ENCODE measurements at regions not wholly inside any gene's neighbourhood (a gene's known extent, or its start where the extent isn't known, plus 50 kb on each side); places are given as distances from the start of the nearest gene placed in this dataset.
"Not testable (repeated sequence)": the region's sequence is repeated elsewhere in the genome, so short reads cannot be mapped to it uniquely, and the experiment has no call there.

- H3K9me3 ChIP-seq (ENCODE audit: insufficient read depth, low read depth, low read length), result no peaks in the 10 kb centered on the region
- H3K27ac ChIP-seq (ENCODE audit: low read depth, low read length), result no peak overlapping the region
- H3K9ac ChIP-seq (ENCODE audit: low read depth, low read length), result no peak overlapping the region
- WGBS, result 94% methylated on average over 4 of the region's 4 CpGs
- no peak overlapping the region for H3K4me3 ChIP-seq (ENCODE audit: low read length)
- peaks cover 14% of the 10 kb centered on the region; the same call in 1 of the 2 replicates for H3K4me1 ChIP-seq (ENCODE audit: insufficient read depth, low read length)
- no peaks in the 10 kb centered on the region for H3K36me3 ChIP-seq (ENCODE audit: insufficient read depth, low read length)
- no peaks in the 10 kb centered on the region for H3K27me3 ChIP-seq (ENCODE audit: insufficient read depth, low read length)
These were observed 164.1 kb downstream of the DEFB131A start for GRCh38 chr4:9608300-9608699.

GRCh38 chr4:9610321-9610720 is 166.1 kb downstream of the DEFB131A start:
- not testable (repeated sequence) for H3K4me3 ChIP-seq (ENCODE audit: low read length); H3K27ac ChIP-seq (ENCODE audit: low read depth, low read length); H3K27me3 ChIP-seq (ENCODE audit: insufficient read depth, low read length); H3K9me3 ChIP-seq (ENCODE audit: insufficient read depth, low read depth, low read length); H3K36me3 ChIP-seq (ENCODE audit: insufficient read depth, low read length); H3K9ac ChIP-seq (ENCODE audit: low read depth, low read length); H3K4me1 ChIP-seq (ENCODE audit: insufficient read depth, low read length)
- WGBS, result 96% methylated on average over 1 of the region's 2 CpGs

GRCh38 chr4:9611101-9611500 is 166.9 kb downstream of the DEFB131A start:
- WGBS, result 47% methylated on average over 3 of the region's 3 CpGs
- Histone ChIP-seq H3K27ac (ENCODE audit: low read depth, low read length) (no peak overlapping the region), H3K4me1 (ENCODE audit: insufficient read depth, low read length) (no peaks in the 10 kb centered on the region), H3K27me3 (ENCODE audit: insufficient read depth, low read length) (no peaks in the 10 kb centered on the region), H3K4me3 (ENCODE audit: low read length) (no peak overlapping the region), H3K9me3 (ENCODE audit: insufficient read depth, low read depth, low read length) (no peaks in the 10 kb centered on the region), H3K9ac (ENCODE audit: low read depth, low read length) (no peak overlapping the region), H3K36me3 (ENCODE audit: insufficient read depth, low read length) (no peaks in the 10 kb centered on the region)

DNA sequence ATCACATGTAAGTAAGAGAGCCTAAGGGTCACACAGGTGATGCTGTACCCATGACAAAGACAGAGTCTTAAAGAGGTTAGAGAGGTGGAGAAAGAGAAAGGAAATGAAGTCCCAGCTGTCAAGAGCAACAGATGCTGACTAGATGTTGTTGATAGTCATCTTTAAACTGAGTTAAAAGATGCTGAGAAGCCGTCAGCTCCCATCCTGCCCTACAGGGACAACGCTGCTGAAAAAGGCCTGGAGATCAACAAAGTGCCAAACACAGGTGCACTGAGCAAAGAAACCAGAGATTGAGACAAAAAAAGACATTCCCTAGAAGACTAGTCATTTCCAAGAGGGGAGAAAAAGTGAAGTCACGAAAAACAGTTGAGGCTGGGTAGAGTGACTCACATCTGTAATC is 145.0 kb upstream of the DRD5 start:
- not testable (repeated sequence) for H3K9me3 ChIP-seq (ENCODE audit: insufficient read depth, low read depth, low read length); H3K4me1 ChIP-seq (ENCODE audit: insufficient read depth, low read length); H3K27me3 ChIP-seq (ENCODE audit: insufficient read depth, low read length); H3K36me3 ChIP-seq (ENCODE audit: insufficient read depth, low read length); H3K27ac ChIP-seq (ENCODE audit: low read depth, low read length); H3K4me3 ChIP-seq (ENCODE audit: low read length); H3K9ac ChIP-seq (ENCODE audit: low read depth, low read length)
- 96% methylated on average over 3 of the region's 3 CpGs for WGBS

GRCh38 chr4:9659678-9660077 is 121.8 kb upstream of the DRD5 start:
- not testable (repeated sequence) for H3K4me1 ChIP-seq (ENCODE audit: insufficient read depth, low read length); H3K9me3 ChIP-seq (ENCODE audit: insufficient read depth, low read depth, low read length); H3K36me3 ChIP-seq (ENCODE audit: insufficient read depth, low read length); H3K4me3 ChIP-seq (ENCODE audit: low read length); H3K27me3 ChIP-seq (ENCODE audit: insufficient read depth, low read length); H3K9ac ChIP-seq (ENCODE audit: low read depth, low read length); H3K27ac ChIP-seq (ENCODE audit: low read depth, low read length)
- 35% methylated on average over 11 of the region's 14 CpGs for WGBS

- H3K9me3 ChIP-seq (ENCODE audit: insufficient read depth, low read depth, low read length); H3K4me1 ChIP-seq (ENCODE audit: insufficient read depth, low read length); H3K27me3 ChIP-seq (ENCODE audit: insufficient read depth, low read length); H3K27ac ChIP-seq (ENCODE audit: low read depth, low read length); H3K9ac ChIP-seq (ENCODE audit: low read depth, low read length); H3K4me3 ChIP-seq (ENCODE audit: low read length); H3K36me3 ChIP-seq (ENCODE audit: insufficient read depth, low read length): not testable (repeated sequence)
- WGBS, result 95% methylated on average over 4 of the region's 4 CpGs
These were observed 120.5 kb upstream of the DRD5 start for GRCh38 chr4:9660955-9661354.

- H3K27me3 ChIP-seq (ENCODE audit: insufficient read depth, low read length); H3K4me3 ChIP-seq (ENCODE audit: low read length); H3K4me1 ChIP-seq (ENCODE audit: insufficient read depth, low read length); H3K9me3 ChIP-seq (ENCODE audit: insufficient read depth, low read depth, low read length); H3K9ac ChIP-seq (ENCODE audit: low read depth, low read length); H3K27ac ChIP-seq (ENCODE audit: low read depth, low read length); H3K36me3 ChIP-seq (ENCODE audit: insufficient read depth, low read length): not testable (repeated sequence)
- WGBS, result 94% methylated on average over 10 of the region's 11 CpGs
These were observed 110.7 kb upstream of the DRD5 start for GRCh38 chr4:9670725-9671124.

- not testable (repeated sequence) for H3K4me3 ChIP-seq (ENCODE audit: low read length); H3K9me3 ChIP-seq (ENCODE audit: insufficient read depth, low read depth, low read length); H3K27ac ChIP-seq (ENCODE audit: low read depth, low read length); H3K27me3 ChIP-seq (ENCODE audit: insufficient read depth, low read length); H3K4me1 ChIP-seq (ENCODE audit: insufficient read depth, low read length); H3K36me3 ChIP-seq (ENCODE audit: insufficient read depth, low read length); H3K9ac ChIP-seq (ENCODE audit: low read depth, low read length)
- whole genome bisulfite sequencing, result 94% methylated on average over 6 of the region's 10 CpGs
These were observed 104.1 kb upstream of the DRD5 start for GRCh38 chr4:9677357-9677756.

GRCh38 chr4:9679704-9680478 is 101.5 kb upstream of the DRD5 start:
- Histone ChIP-seq H3K27me3 (ENCODE audit: insufficient read depth, low read length) (no peaks in the 10 kb centered on the region), H3K36me3 (ENCODE audit: insufficient read depth, low read length) (no peaks in the 10 kb centered on the region), H3K4me1 (ENCODE audit: insufficient read depth, low read length) (no peaks in the 10 kb centered on the region), H3K9me3 (ENCODE audit: insufficient read depth, low read depth, low read length) (no peaks in the 10 kb centered on the region), H3K4me3 (ENCODE audit: low read length) (no peak overlapping the region), H3K9ac (ENCODE audit: low read depth, low read length) (no peak overlapping the region), H3K27ac (ENCODE audit: low read depth, low read length) (no peak overlapping the region)
- 97% methylated on average over 30 of the region's 30 CpGs for WGBS

GRCh38 chr4:9683174-9683573 is 98.3 kb upstream of the DRD5 start:
- WGBS, result 94% methylated on average over 5 of the region's 5 CpGs
- not testable (repeated sequence) for H3K4me3 ChIP-seq (ENCODE audit: low read length); H3K9me3 ChIP-seq (ENCODE audit: insufficient read depth, low read depth, low read length); H3K27ac ChIP-seq (ENCODE audit: low read depth, low read length); H3K36me3 ChIP-seq (ENCODE audit: insufficient read depth, low read length); H3K4me1 ChIP-seq (ENCODE audit: insufficient read depth, low read length); H3K9ac ChIP-seq (ENCODE audit: low read depth, low read length); H3K27me3 ChIP-seq (ENCODE audit: insufficient read depth, low read length)

DNA sequence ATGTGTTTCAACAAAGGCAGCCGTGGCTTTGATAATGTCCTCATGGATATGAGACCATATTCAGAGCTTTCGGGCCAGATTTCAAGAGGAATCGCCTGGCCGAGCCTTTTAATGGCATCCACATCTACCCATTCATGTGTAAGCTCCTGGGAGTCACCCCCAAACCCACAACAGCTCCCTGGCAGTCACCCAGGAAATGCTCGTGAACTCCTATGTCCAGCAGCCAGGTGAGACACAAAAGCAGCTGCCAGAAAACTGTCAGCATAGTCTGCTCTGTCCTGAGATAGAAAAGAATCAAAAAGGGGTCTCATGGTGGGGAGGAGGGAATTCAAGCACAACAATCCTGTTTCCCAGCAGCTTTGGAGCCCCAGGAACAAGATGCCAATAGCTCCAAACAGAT is 96.4 kb upstream of the DRD5 start:
- 96% methylated on average over 5 of the region's 5 CpGs for WGBS
- H3K27ac ChIP-seq (ENCODE audit: low read depth, low read length), result not testable (repeated sequence)

DNA sequence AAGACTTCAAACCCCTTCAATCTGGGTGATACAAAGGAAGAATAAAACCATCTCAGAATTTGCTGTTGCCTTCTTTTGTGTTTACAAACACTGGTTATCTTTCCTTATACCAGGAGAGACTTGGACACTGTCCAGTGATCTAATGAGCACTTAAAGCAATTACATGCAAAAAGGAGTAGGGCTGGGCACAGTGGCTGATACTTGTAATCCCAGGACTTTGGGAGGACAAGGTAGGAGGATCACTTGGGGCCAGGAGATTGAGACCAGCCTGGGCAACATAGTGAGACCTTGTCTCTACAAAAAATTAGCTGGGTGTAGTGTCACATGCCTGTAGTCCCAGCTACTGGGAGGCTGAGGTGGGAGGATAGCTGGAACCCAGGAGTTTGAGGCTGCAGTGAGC is 95.7 kb upstream of the DRD5 start:
- no peaks in the 10 kb centered on the region for H3K27me3 ChIP-seq (ENCODE audit: insufficient read depth, low read length)
- no peaks in the 10 kb centered on the region for H3K36me3 ChIP-seq (ENCODE audit: insufficient read depth, low read length)
- no peaks in the 10 kb centered on the region for H3K9me3 ChIP-seq (ENCODE audit: insufficient read depth, low read depth, low read length)
- no peak overlapping the region for H3K27ac ChIP-seq (ENCODE audit: low read depth, low read length)
- no peak overlapping the region for H3K9ac ChIP-seq (ENCODE audit: low read depth, low read length)
- H3K4me1 ChIP-seq (ENCODE audit: insufficient read depth, low read length), result no peaks in the 10 kb centered on the region
- H3K4me3 ChIP-seq (ENCODE audit: low read length), result no peak overlapping the region

More for the DNA sequence above, 96.4 kb upstream of the DRD5 start:
- H3K4me1 ChIP-seq (ENCODE audit: insufficient read depth, low read length); H3K36me3 ChIP-seq (ENCODE audit: insufficient read depth, low read length); H3K27me3 ChIP-seq (ENCODE audit: insufficient read depth, low read length); H3K9ac ChIP-seq (ENCODE audit: low read depth, low read length); H3K9me3 ChIP-seq (ENCODE audit: insufficient read depth, low read depth, low read length); H3K4me3 ChIP-seq (ENCODE audit: low read length): not testable (repeated sequence)

Measured in HUES64 (cell line).